ENCODE measurements at regions not wholly inside any gene's neighbourhood (a gene's known extent, or its start where the extent isn't known, plus 50 kb on each side); places are given as distances from the start of the nearest gene placed in this dataset.

GRCh38 chr2:217712431-217712830, 290.4 kb downstream of the TNS1 start:
- TF ChIP-seq KLF11 (CRISPR knock-in tag; IDR thresholded peaks at IDR 0.05) (no peak), SYNCRIP (IDR thresholded peaks at IDR 0.05; ENCODE audit: insufficient read depth, low read depth, low read length) (no peak), GPN1 (CRISPR knock-in tag; IDR thresholded peaks at IDR 0.05; ENCODE audit: borderline replicate concordance) (no peak), ZNF335 (CRISPR knock-in tag; IDR thresholded peaks at IDR 0.05) (no peak), RNF2 (conservative IDR thresholded peaks at IDR 0.05; ENCODE audit: low read depth) (no peak), TFAP4 (IDR thresholded peaks at IDR 0.05; ENCODE audit: borderline replicate concordance, low read depth) (no peak), IRF9 (CRISPR knock-in tag; IDR thresholded peaks at IDR 0.05; ENCODE audit: borderline replicate concordance) (no peak), CERS6 (CRISPR knock-in tag; IDR thresholded peaks at IDR 0.05) (no peak)
- TF ChIP-seq, protein P1, sequence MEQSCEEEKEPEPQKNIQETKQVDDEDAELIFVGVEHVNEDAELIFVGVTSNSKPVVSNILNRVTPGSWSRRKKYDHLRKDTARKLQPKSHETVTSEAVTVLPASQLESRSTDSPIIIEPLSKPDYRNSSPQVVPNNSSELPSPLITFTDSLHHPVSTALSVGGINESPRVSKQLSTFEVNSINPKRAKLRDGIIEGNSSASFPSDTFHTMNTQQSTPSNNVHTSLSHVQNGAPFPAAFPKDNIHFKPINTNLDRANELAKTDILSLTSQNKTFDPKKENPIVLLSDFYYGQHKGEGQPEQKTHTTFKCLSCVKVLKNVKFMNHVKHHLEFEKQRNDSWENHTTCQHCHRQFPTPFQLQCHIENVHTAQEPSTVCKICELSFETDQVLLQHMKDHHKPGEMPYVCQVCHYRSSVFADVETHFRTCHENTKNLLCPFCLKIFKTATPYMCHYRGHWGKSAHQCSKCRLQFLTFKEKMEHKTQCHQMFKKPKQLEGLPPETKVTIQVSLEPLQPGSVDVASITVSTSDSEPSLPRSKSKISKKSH (CRISPR knock-in tag; IDR thresholded peaks at IDR 0.05; ENCODE audit: borderline replicate concordance), result no peak
- DNase-seq (ENCODE audit: low spot score) (no peak), FAIRE-seq (no peak), ATAC-seq (no peak)
- in situ Hi-C loops (cut with HindIII; ENCODE audit: extremely low pct_ligation_motif_present, low pct_unique_long_range_greater_than_20kb), result loop anchor here (5.0 kb wide), 1 partner anchor 1020 kb away; no protein-coding TSS in a partner anchor
- Histone ChIP-seq H4K20me1 (ENCODE audit: insufficient read depth, low read length) (peaks cover 6% of the 10 kb centered on the region; the same call in 1 of the 2 replicates), H3K9me3 (ENCODE audit: low read length) (no peaks in the 10 kb centered on the region), H3K36me3 (replicated peaks in 1 of 2; ENCODE audit: control insufficient read depth in 1 of 2, insufficient read depth in 2 of 2, low read length in 2 of 2) (no peaks in the 10 kb centered on the region), H3K27ac (ENCODE audit: extremely low read length, insufficient read depth, low read length) (no peak overlapping the region), H3K4me2 (ENCODE audit: low read depth, low read length) (no peak overlapping the region), H3K9ac (ENCODE audit: insufficient read depth, low read depth, low read length) (no peak overlapping the region), H2AFZ (ENCODE audit: low read length) (no peak overlapping the region), H3K4me1 (ENCODE audit: insufficient read depth, low read length) (no peaks in the 10 kb centered on the region), H3K79me2 (ENCODE audit: insufficient read depth, low read length) (no peaks in the 10 kb centered on the region), H3K27me3 (ENCODE audit: control insufficient read depth in 1 of 2, insufficient read depth in 2 of 2, low read length in 2 of 2) (peaks cover 2 to 33% of the 10 kb centered on the region in 2 experiments; a peak in 2 of 5 replicates), H3K4me3 (replicated peaks in 1 of 3; ENCODE audit: insufficient read depth in 1 of 3, low read depth in 2 of 3, low read length in 3 of 3) (no peak overlapping the region)
- BruUV-seq (replicated peaks), result no TSS peak
- intact Hi-C loops (cut with micrococcal nuclease; ENCODE audit: unreplicated experiment), result loop anchor here (2.0 to 10.0 kb wide), 3 partner anchors 202 to 1015 kb away; partner anchors contain the start of gene IGFBP5
- POLR2A ChIA-PET, result no interaction called here
- 24% methylated on average over 7 of the region's 7 CpGs for WGBS (ENCODE audit: low lambda C conversion rate)
- CTCF ChIA-PET (ENCODE audit: low intra/inter-chr PET ratio, low total read pairs), result interaction anchor here (1.1 to 2.0 kb wide), 4 partner anchors 62 to 1030 kb away, joined by 3 to 9 read pairs (median 8); no protein-coding TSS in a partner anchor
